H1 (cell line): ENCODE measurements at regions not wholly inside any gene's neighbourhood (a gene's known extent, or its start where the extent isn't known, plus 50 kb on each side); places are given as distances from the start of the nearest gene placed in this dataset.

Experiments used
- CTCF ChIA-PET: fragments of 300-600 bp; sonication (Branson Sonifier 250); formaldehyde crosslinking; loops from one replicate; lab custom pipeline; 2021; ENCODE audit not compliant: partially characterized antibody; lab: Charles Lee
- POLR2A ChIA-PET: fragments of 300-600 bp; sonication (Branson Sonifier 250); formaldehyde crosslinking; loops from one replicate; lab custom pipeline; 2021; ENCODE audit warnings: inconsistent platforms; ENCODE audit not compliant: partially characterized antibody; lab: Charles Lee
- DNase-seq, 2 experiments: peaks; one replicate each; pipeline versions ENCODE4 v3.0.0 to v3.0.0-alpha.2; 2010 to 2022; ENCODE audit warnings: low spot score in 2 of 2, low read depth in 1 of 2, mixed read lengths in 1 of 2
- FAIRE-seq: peaks from 2 replicates; lab custom pipeline; 2011; peaks lifted over from hg19 to GRCh38; lab: Jason Lieb, UNC
- H2AFZ ChIP-seq: 2 replicates; pipeline ENCODE4 v1.8.1; 2012; ENCODE audit warnings: low read length, inconsistent platforms
- H2AK5ac ChIP-seq: 2 replicates; pipeline ENCODE4 v1.6.1; 2013; ENCODE audit warnings: low read depth, low read length
- H2BK120ac ChIP-seq: replicated peaks from 2 replicates; pipeline ENCODE3; 2013; ENCODE audit warnings: low read depth, low read length, inconsistent platforms
- H2BK12ac ChIP-seq: 2 replicates; pipeline ENCODE4 v1.6.1; 2013; ENCODE audit warnings: low read depth, low read length
- H2BK15ac ChIP-seq: 2 replicates; pipeline ENCODE4 v1.6.1; 2013; ENCODE audit warnings: low read length
- H2BK20ac ChIP-seq: 2 replicates; pipeline ENCODE4 v1.6.1; 2013; ENCODE audit warnings: low read length
- H2BK5ac ChIP-seq: 2 replicates; pipeline ENCODE4 v1.6.1; 2013; ENCODE audit warnings: low read depth, low read length
- H3K14ac ChIP-seq: 2 replicates; pipeline ENCODE4 v1.6.1; 2013; ENCODE audit warnings: inconsistent platforms; ENCODE audit not compliant: insufficient read length
- H3K18ac ChIP-seq: 2 replicates; pipeline ENCODE4 v1.6.1; 2013; ENCODE audit warnings: low read length; ENCODE audit errors: extremely low read depth
- H3K23ac ChIP-seq: 2 replicates; pipeline ENCODE4 v1.6.1; 2013; ENCODE audit warnings: inconsistent platforms; ENCODE audit not compliant: insufficient read length
- H3K23me2 ChIP-seq: 2 replicates; pipeline ENCODE4 v1.6.1; 2013; ENCODE audit warnings: low read depth, low read length
- H3K27ac ChIP-seq: 2 replicates; pipeline ENCODE4 v1.6.1; 2011; ENCODE audit warnings: low read depth, low read length, inconsistent platforms
- H3K27me3 ChIP-seq, 4 experiments: replicated peaks in 1 of 4; 1 replicate in 1 of 4; 2 replicates in 3 of 4; pipeline versions ENCODE4 v1.6.1 to v1.8.1; 2011 to 2013; ENCODE audit warnings: low read length in 3 of 4, mild to moderate bottlenecking in 3 of 4, inconsistent platforms in 2 of 4, mixed read lengths in 2 of 4, moderate library complexity in 1 of 4; ENCODE audit not compliant: control insufficient read depth in 3 of 4, insufficient read depth in 3 of 4; ENCODE audit errors: extremely low read depth in 1 of 4
- H3K36me3 ChIP-seq, 4 experiments: 2 replicates each; pipeline versions ENCODE4 v1.6.1 to v1.8.1; 2011 to 2013; ENCODE audit warnings: mild to moderate bottlenecking in 4 of 4, low read length in 3 of 4, moderate library complexity in 2 of 4, control low read depth in 1 of 4, inconsistent platforms in 1 of 4; ENCODE audit not compliant: insufficient read depth in 4 of 4, control insufficient read depth in 2 of 4
- H3K4ac ChIP-seq: replicated peaks from 2 replicates; pipeline ENCODE3; 2013; ENCODE audit warnings: low read length, low read depth, mixed read lengths, inconsistent platforms; ENCODE audit not compliant: insufficient read length
- H3K4me1 ChIP-seq, 4 experiments: replicated peaks in 1 of 4; 1 replicate in 1 of 4; 2 replicates in 3 of 4; pipeline versions ENCODE4 v1.6.1 to v1.8.1; 2011 to 2013; ENCODE audit warnings: low read length in 3 of 4, inconsistent platforms in 2 of 4, mixed read lengths in 1 of 4; ENCODE audit not compliant: insufficient read depth in 4 of 4, control insufficient read depth in 3 of 4
- H3K4me2 ChIP-seq, 2 experiments: 2 replicates each; pipeline versions ENCODE4 v1.6.1 to v1.8.1; 2011 to 2013; ENCODE audit warnings: low read depth in 2 of 2, low read length in 2 of 2, control low read depth in 1 of 2, inconsistent platforms in 1 of 2, mild to moderate bottlenecking in 1 of 2; ENCODE audit not compliant: insufficient read depth in 1 of 2
- H3K4me3 ChIP-seq, 4 experiments: fragments of 200-600, 300-600 bp in 1 of 4; sonication (generic), shearing (Covaris generic), sonication (Bioruptor Twin) in 1 of 4; 2 replicates each; pipeline versions ENCODE4 v1.5.1 to v1.8.1; 2011 to 2016; ENCODE audit warnings: low read length in 4 of 4, low read depth in 3 of 4, control low read depth in 2 of 4, inconsistent platforms in 2 of 4, mild to moderate bottlenecking in 2 of 4, mixed read lengths in 1 of 4, moderate library complexity in 1 of 4; ENCODE audit not compliant: insufficient read depth in 2 of 4; ENCODE audit errors: extremely low read depth in 1 of 4
- H3K56ac ChIP-seq: replicated peaks from 2 replicates; pipeline ENCODE3; 2013; ENCODE audit warnings: low read depth, mild to moderate bottlenecking, mixed read lengths, low read length, inconsistent platforms; ENCODE audit not compliant: insufficient read length
- H3K79me1 ChIP-seq: 2 replicates; pipeline ENCODE4 v1.6.1; 2013; ENCODE audit warnings: low read depth, low read length, control low read depth
- H3K79me2 ChIP-seq, 2 experiments: 2 replicates each; pipeline versions ENCODE4 v1.6.1 to v1.8.1; 2012 to 2013; ENCODE audit warnings: low read length in 2 of 2, mild to moderate bottlenecking in 2 of 2, inconsistent platforms in 1 of 2; ENCODE audit not compliant: insufficient read depth in 2 of 2, control insufficient read depth in 1 of 2
- H3K9ac ChIP-seq, 4 experiments: replicated peaks in 1 of 4; 1 replicate in 1 of 4; 2 replicates in 3 of 4; pipeline versions ENCODE4 v1.6.1 to v1.8.1; 2011 to 2013; ENCODE audit warnings: low read depth in 3 of 4, low read length in 3 of 4, control low read depth in 2 of 4, mild to moderate bottlenecking in 2 of 4, moderate library complexity in 2 of 4, inconsistent platforms in 1 of 4; ENCODE audit errors: extremely low read depth in 1 of 4
- H3K9me3 ChIP-seq, 2 experiments: 2 replicates each; pipeline versions ENCODE4 v1.6.1 to v1.8.1; 2012 to 2013; ENCODE audit warnings: mild to moderate bottlenecking in 2 of 2, moderate library complexity in 2 of 2, control low read depth in 1 of 2, inconsistent platforms in 1 of 2, low read depth in 1 of 2, low read length in 1 of 2, mixed read lengths in 1 of 2; ENCODE audit not compliant: insufficient read depth in 2 of 2
- H4K20me1 ChIP-seq, 2 experiments: replicated peaks in 1 of 2; 2 replicates each; pipeline versions ENCODE3 to v1.8.1; 2011 to 2013; ENCODE audit warnings: inconsistent platforms in 2 of 2, low read length in 2 of 2, mild to moderate bottlenecking in 1 of 2; ENCODE audit not compliant: insufficient read depth in 2 of 2, control insufficient read depth in 1 of 2
- H4K5ac ChIP-seq: 2 replicates; pipeline ENCODE4 v1.6.1; 2013; ENCODE audit warnings: low read length, low read depth, mixed read lengths, inconsistent platforms; ENCODE audit not compliant: insufficient read length
- H4K8ac ChIP-seq: 2 replicates; pipeline ENCODE4 v1.8.0; 2013; ENCODE audit warnings: mild to moderate bottlenecking, moderate library complexity, low read length, inconsistent platforms; ENCODE audit not compliant: insufficient read depth; ENCODE audit errors: extremely low read depth
- H4K91ac ChIP-seq: replicated peaks from 2 replicates; pipeline ENCODE3; 2013; ENCODE audit warnings: low read length, mixed read lengths, inconsistent platforms; ENCODE audit not compliant: insufficient read length
- CBX8 ChIP-seq: fragments of 300-800, 300-1000 bp; sonication (generic); IDR thresholded peaks from 2 replicates; pipeline ENCODE4 v1.7.1; 2016; ENCODE audit warnings: low read depth, low read length, borderline replicate concordance
- CEBPB ChIP-seq: IDR thresholded peaks from 2 replicates; pipeline ENCODE4 v1.6.1; 2012; ENCODE audit warnings: low read depth, low read length
- CHD1 ChIP-seq: IDR thresholded peaks from 2 replicates; pipeline ENCODE4 v1.6.1; 2012; ENCODE audit warnings: low read depth, low read length, improper control_type of control experiment
- CTCF ChIP-seq, 3 experiments: IDR thresholded peaks; 1 replicate in 2 of 3; 2 replicates in 1 of 3; pipeline versions ENCODE4 v1.5.1 to v1.6.1; 2011; ENCODE audit warnings: low read length in 3 of 3, mild to moderate bottlenecking in 3 of 3, inconsistent platforms in 2 of 3, low read depth in 1 of 3, moderate library complexity in 1 of 3; ENCODE audit not compliant: insufficient read depth in 1 of 3; ENCODE audit errors: control extremely low read depth in 1 of 3
- EZH2 ChIP-seq: fragments of 200-600 bp; sonication (generic); IDR thresholded peaks from 2 replicates; pipeline ENCODE4 v1.7.1; 2012; ENCODE audit warnings: low read depth, mild to moderate bottlenecking, moderate library complexity, low read length, inconsistent platforms; ENCODE audit not compliant: severe bottlenecking
- GTF2F1 ChIP-seq: IDR thresholded peaks from 2 replicates; pipeline ENCODE4 v1.6.1; 2012; ENCODE audit warnings: low read depth, low read length, improper control_type of control experiment, borderline replicate concordance
- POU5F1 ChIP-seq: IDR thresholded peaks from 2 replicates; pipeline ENCODE4 v1.6.1; 2011; ENCODE audit warnings: low read depth, mild to moderate bottlenecking, low read length, moderate library complexity
- RNF2 ChIP-seq: fragments of 200-900, 300-1000 bp; sonication (generic); IDR thresholded peaks from 2 replicates; pipeline ENCODE4 v1.7.1; 2016; ENCODE audit warnings: borderline replicate concordance, low read depth, mild to moderate bottlenecking, antibody characterized with exemption, low read length; ENCODE audit not compliant: poor library complexity, severe bottlenecking; ENCODE audit errors: missing control alignments
- RXRA ChIP-seq: IDR thresholded peaks from 2 replicates; pipeline ENCODE4 v1.6.1; 2011; ENCODE audit warnings: low read depth, mild to moderate bottlenecking, low read length, moderate library complexity; ENCODE audit not compliant: insufficient read depth
- SP2 ChIP-seq: IDR thresholded peaks from 2 replicates; pipeline ENCODE4 v1.6.1; 2012; ENCODE audit warnings: mild to moderate bottlenecking, low read length, inconsistent platforms
- SRF ChIP-seq: IDR thresholded peaks from 2 replicates; pipeline ENCODE4 v1.6.1; 2011; ENCODE audit warnings: mild to moderate bottlenecking, low read depth, low read length, moderate library complexity
- TBP ChIP-seq: IDR thresholded peaks from 2 replicates; pipeline ENCODE4 v1.6.1; 2011; ENCODE audit warnings: low read depth, low read length, improper control_type of control experiment
- ZNF274 ChIP-seq: IDR thresholded peaks from 2 replicates; pipeline ENCODE4 v1.7.0; 2012; ENCODE audit warnings: low read length, borderline replicate concordance; ENCODE audit errors: extremely low read depth
- WGBS, 2 experiments: shearing (Covaris generic) in 1 of 2; methylation state at CpG; one replicate each; pipeline versions ENCODE4 v1.1.6 to v1.1.7; 2013 to 2015; ENCODE audit warnings: low lambda C conversion rate in 2 of 2, mixed read lengths in 2 of 2, inconsistent platforms in 1 of 2, low coverage in 1 of 2, missing lambda C conversion rate in 1 of 2; ENCODE audit not compliant: insufficient replicate concordance in 2 of 2, insufficient coverage in 1 of 2, insufficient read length in 1 of 2; ENCODE audit errors: extremely low coverage in 1 of 2, missing lambda C conversion rate in 1 of 2; 5-methylcytosine and 5-hydroxymethylcytosine counted together

- no peak overlapping the region for H3K4me2 ChIP-seq
- no peak overlapping the region for H2BK120ac ChIP-seq
- H3K18ac ChIP-seq, result no peak overlapping the region
- no peaks in the 10 kb centered on the region for H3K79me2 ChIP-seq
- H4K8ac ChIP-seq, result no peak overlapping the region
- no peaks in the 10 kb centered on the region for H3K4me1 ChIP-seq
- H3K23me2 ChIP-seq, result no peaks in the 10 kb centered on the region
- ChIA-PET POLR2A (no interaction called here), CTCF (no interaction called here)
- no peak overlapping the region for H3K4me3 ChIP-seq
- no peak overlapping the region for H2BK5ac ChIP-seq
- WGBS, 2 experiments, result 100% methylated on average over 1 of the region's 1 CpG; no CpG with 5 or more reads in 1 of the 2 experiments
- H4K20me1 ChIP-seq, result no peaks in the 10 kb centered on the region
- H3K79me1 ChIP-seq, result no peaks in the 10 kb centered on the region
- no peak overlapping the region for H3K14ac ChIP-seq
- H3K36me3 ChIP-seq, result no peaks in the 10 kb centered on the region
- peaks cover 0 to 1% (median 0%) of the 10 kb centered on the region in 4 experiments; a peak in 1 of 7 replicates for H3K27me3 ChIP-seq
- no peak overlapping the region for H2AK5ac ChIP-seq
- no peak overlapping the region for H2BK15ac ChIP-seq
- H3K9me3 ChIP-seq, result peaks cover 3% of the 10 kb centered on the region in 2 experiments; a peak in 3 of 4 replicates
- H2BK20ac ChIP-seq, result no peak overlapping the region
- H4K91ac ChIP-seq, result no peak overlapping the region
- no peak overlapping the region for H2BK12ac ChIP-seq
- no peak for FAIRE-seq
- DNase-seq, result no peak
- H3K56ac ChIP-seq, result no peak overlapping the region
- H3K4ac ChIP-seq, result no peak overlapping the region
- H3K9ac ChIP-seq, result no peak overlapping the region
- H4K5ac ChIP-seq, result no peak overlapping the region
- TF ChIP-seq POU5F1 (no peak), CHD1 (no peak), SRF (no peak), EZH2 (no peak), RNF2 (no peak), CEBPB (no peak), TBP (no peak), SP2 (no peak), CBX8 (no peak), CTCF (IDR thresholded peaks at IDR 0.05; ENCODE audit: control extremely low read depth in 1 of 3, insufficient read depth in 1 of 3, low read depth in 1 of 3, low read length in 3 of 3) (no peak), ZNF274 (no peak), RXRA (no peak), GTF2F1 (no peak)
- TF ChIP-seq, all 59 proteins: peak for 0
- Histone ChIP-seq H3K23ac (no peak overlapping the region), H3K27ac (no peak overlapping the region), H2AFZ (no peak overlapping the region)
Measured at GRCh38 chr13:61709258-61709657, 293.6 kb upstream of the PCDH20 start.
